Peyer's patch (tissue), 4 donors: ENCODE measurements at regions not wholly inside any gene's neighbourhood (a gene's known extent, or its start where the extent isn't known, plus 50 kb on each side); places are given as distances from the start of the nearest gene placed in this dataset.

Experiments used
- POLR2A ChIP-seq, 2 donors: fragments of 450-650 bp; IDR thresholded peaks; one replicate each; pipeline ENCODE4 v1.5.1; 2017; ENCODE audit warnings: antibody characterized with exemption in 2 of 2, mild to moderate bottlenecking in 2 of 2, moderate library complexity in 2 of 2
- TF ChIP-seq, protein P1 (sequence below), 6 experiments: fragments of 450-650 bp in 4 of 6; fragments of 200-600 bp in 2 of 6; sonication (generic) in 1 of 6; IDR thresholded peaks; one replicate each; pipeline ENCODE4 v1.5.1; 2017 to 2019; ENCODE audit warnings: antibody characterized with exemption in 6 of 6, mild to moderate bottlenecking in 3 of 6, moderate library complexity in 1 of 6

GRCh38 chr19:21612403-21612872 is 107.0 kb downstream of the ZNF429 start:
- TF ChIP-seq POLR2A (IDR thresholded peaks at IDR 0.05) = no peak
- TF ChIP-seq, protein P1, sequence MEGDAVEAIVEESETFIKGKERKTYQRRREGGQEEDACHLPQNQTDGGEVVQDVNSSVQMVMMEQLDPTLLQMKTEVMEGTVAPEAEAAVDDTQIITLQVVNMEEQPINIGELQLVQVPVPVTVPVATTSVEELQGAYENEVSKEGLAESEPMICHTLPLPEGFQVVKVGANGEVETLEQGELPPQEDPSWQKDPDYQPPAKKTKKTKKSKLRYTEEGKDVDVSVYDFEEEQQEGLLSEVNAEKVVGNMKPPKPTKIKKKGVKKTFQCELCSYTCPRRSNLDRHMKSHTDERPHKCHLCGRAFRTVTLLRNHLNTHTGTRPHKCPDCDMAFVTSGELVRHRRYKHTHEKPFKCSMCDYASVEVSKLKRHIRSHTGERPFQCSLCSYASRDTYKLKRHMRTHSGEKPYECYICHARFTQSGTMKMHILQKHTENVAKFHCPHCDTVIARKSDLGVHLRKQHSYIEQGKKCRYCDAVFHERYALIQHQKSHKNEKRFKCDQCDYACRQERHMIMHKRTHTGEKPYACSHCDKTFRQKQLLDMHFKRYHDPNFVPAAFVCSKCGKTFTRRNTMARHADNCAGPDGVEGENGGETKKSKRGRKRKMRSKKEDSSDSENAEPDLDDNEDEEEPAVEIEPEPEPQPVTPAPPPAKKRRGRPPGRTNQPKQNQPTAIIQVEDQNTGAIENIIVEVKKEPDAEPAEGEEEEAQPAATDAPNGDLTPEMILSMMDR (IDR thresholded peaks at IDR 0.05) = no peak
